ENCODE measurements at regions not wholly inside any gene's neighbourhood (a gene's known extent, or its start where the extent isn't known, plus 50 kb on each side); places are given as distances from the start of the nearest gene placed in this dataset.

- Histone ChIP-seq H3K4me1 (ENCODE audit: insufficient read depth, low read length) (no peaks in the 10 kb centered on the region), H3K4me3 (ENCODE audit: insufficient read depth, low read depth, low read length) (no peak overlapping the region), H3K36me3 (ENCODE audit: insufficient read depth, low read length) (no peaks in the 10 kb centered on the region), H3K9ac (ENCODE audit: low read length) (no peak overlapping the region), H3K27me3 (ENCODE audit: insufficient read depth, low read length) (no peaks in the 10 kb centered on the region), H3K27ac (ENCODE audit: low read depth, low read length) (no peak overlapping the region), H3K4me2 (ENCODE audit: low read length) (no peak overlapping the region), H3K9me3 (ENCODE audit: insufficient read depth, low read depth, low read length) (no peaks in the 10 kb centered on the region), H3K79me2 (ENCODE audit: insufficient read depth, low read length) (no peaks in the 10 kb centered on the region), H4K20me1 (ENCODE audit: insufficient read depth, low read length) (no peaks in the 10 kb centered on the region), H2AFZ (ENCODE audit: low read depth, low read length) (no peak overlapping the region)
- H3K4me3 Mint-ChIP-seq (ENCODE audit: unreplicated experiment): no peak overlapping the region
- no peaks in the 10 kb centered on the region for H3K27me3 Mint-ChIP-seq (ENCODE audit: low read depth, unreplicated experiment)
- no peaks in the 10 kb centered on the region for H3K36me3 Mint-ChIP-seq (ENCODE audit: low read depth, unreplicated experiment)
- H3K9me3 Mint-ChIP-seq (ENCODE audit: unreplicated experiment): peaks cover 4% of the 10 kb centered on the region
- no peak for FAIRE-seq
- TF ChIP-seq EZH2 (IDR thresholded peaks at IDR 0.05; ENCODE audit: insufficient read depth, low read length) (no peak), CTCF (IDR thresholded peaks at IDR 0.05; ENCODE audit: insufficient read depth, low read depth, low read length) (no peak)
- no peak overlapping the region for H3K27ac Mint-ChIP-seq (ENCODE audit: unreplicated experiment)
- no peak for DNase-seq (ENCODE audit: low read depth)
- H3K4me1 Mint-ChIP-seq (ENCODE audit: low read depth, unreplicated experiment): no peaks in the 10 kb centered on the region
Measured at GRCh38 chr5:90071656-90072055, 337.9 kb downstream of the CETN3 start.

GRCh38 chr5:90071066-90071465 lies 338.5 kb downstream of the CETN3 start:
- Histone ChIP-seq H3K9ac (ENCODE audit: low read length) (no peak overlapping the region), H3K4me3 (ENCODE audit: insufficient read depth, low read depth, low read length) (no peak overlapping the region), H2AFZ (ENCODE audit: low read depth, low read length) (no peak overlapping the region), H3K27ac (ENCODE audit: low read depth, low read length) (no peak overlapping the region), H3K36me3 (ENCODE audit: insufficient read depth, low read length) (no peaks in the 10 kb centered on the region), H3K27me3 (ENCODE audit: insufficient read depth, low read length) (no peaks in the 10 kb centered on the region), H3K4me2 (ENCODE audit: low read length) (no peak overlapping the region), H4K20me1 (ENCODE audit: insufficient read depth, low read length) (no peaks in the 10 kb centered on the region), H3K79me2 (ENCODE audit: insufficient read depth, low read length) (no peaks in the 10 kb centered on the region), H3K4me1 (ENCODE audit: insufficient read depth, low read length) (no peaks in the 10 kb centered on the region), H3K9me3 (ENCODE audit: insufficient read depth, low read depth, low read length) (no peaks in the 10 kb centered on the region)
- Mint-ChIP-seq H3K27ac (ENCODE audit: unreplicated experiment) (no peak overlapping the region), H3K27me3 (ENCODE audit: low read depth, unreplicated experiment) (no peaks in the 10 kb centered on the region), H3K9me3 (ENCODE audit: unreplicated experiment) (peaks cover 4% of the 10 kb centered on the region), H3K4me1 (ENCODE audit: low read depth, unreplicated experiment) (no peaks in the 10 kb centered on the region), H3K4me3 (ENCODE audit: unreplicated experiment) (no peak overlapping the region), H3K36me3 (ENCODE audit: low read depth, unreplicated experiment) (no peaks in the 10 kb centered on the region)
- TF ChIP-seq CTCF (IDR thresholded peaks at IDR 0.05; ENCODE audit: insufficient read depth, low read depth, low read length): no peak
- no peak for TF ChIP-seq EZH2 (IDR thresholded peaks at IDR 0.05; ENCODE audit: insufficient read depth, low read length)
- peak; percentile 18 for DNase-seq (ENCODE audit: low read depth)
- no peak for FAIRE-seq

DNA sequence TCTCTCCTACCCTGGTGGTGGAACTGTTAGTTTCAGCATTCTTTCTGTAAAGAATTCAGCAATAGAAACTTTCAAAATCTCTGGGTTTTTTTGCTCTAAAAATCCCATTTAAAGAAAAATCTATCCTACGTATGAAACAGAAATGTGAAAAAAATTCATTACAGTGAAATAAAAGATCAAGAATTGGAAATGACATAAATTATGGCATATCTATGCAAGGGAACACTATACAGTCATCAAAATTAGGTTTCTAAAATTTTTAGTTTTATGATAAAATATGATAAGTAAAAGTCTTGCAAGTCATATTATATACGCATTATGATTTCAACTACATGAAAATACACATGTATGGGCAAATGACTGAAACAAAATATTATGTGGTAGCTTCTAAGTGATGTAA lies 342.6 kb downstream of the CETN3 start:
- H3K9me3 Mint-ChIP-seq (ENCODE audit: unreplicated experiment): peaks cover 4% of the 10 kb centered on the region
- FAIRE-seq: no peak
- H3K79me2 ChIP-seq (ENCODE audit: insufficient read depth, low read length): no peaks in the 10 kb centered on the region
- no peak overlapping the region for H2AFZ ChIP-seq (ENCODE audit: low read depth, low read length)
- no peaks in the 10 kb centered on the region for H3K4me1 Mint-ChIP-seq (ENCODE audit: low read depth, unreplicated experiment)
- no peak overlapping the region for H3K4me3 Mint-ChIP-seq (ENCODE audit: unreplicated experiment)
- H3K9me3 ChIP-seq (ENCODE audit: insufficient read depth, low read depth, low read length): no peaks in the 10 kb centered on the region
- H3K9ac ChIP-seq (ENCODE audit: low read length): no peak overlapping the region
- no peaks in the 10 kb centered on the region for H3K36me3 Mint-ChIP-seq (ENCODE audit: low read depth, unreplicated experiment)
- no peak overlapping the region for H3K27ac Mint-ChIP-seq (ENCODE audit: unreplicated experiment)
- H3K27me3 Mint-ChIP-seq (ENCODE audit: low read depth, unreplicated experiment): no peaks in the 10 kb centered on the region
- no peaks in the 10 kb centered on the region for H3K36me3 ChIP-seq (ENCODE audit: insufficient read depth, low read length)
- H3K27me3 ChIP-seq (ENCODE audit: insufficient read depth, low read length): no peaks in the 10 kb centered on the region
- no peak overlapping the region for H3K27ac ChIP-seq (ENCODE audit: low read depth, low read length)
- no peaks in the 10 kb centered on the region for H4K20me1 ChIP-seq (ENCODE audit: insufficient read depth, low read length)
- no peak for TF ChIP-seq CTCF (IDR thresholded peaks at IDR 0.05; ENCODE audit: insufficient read depth, low read depth, low read length)
- no peak for TF ChIP-seq EZH2 (IDR thresholded peaks at IDR 0.05; ENCODE audit: insufficient read depth, low read length)
- no peaks in the 10 kb centered on the region for H3K4me1 ChIP-seq (ENCODE audit: insufficient read depth, low read length)
- H3K4me2 ChIP-seq (ENCODE audit: low read length): no peak overlapping the region
- no peak for DNase-seq (ENCODE audit: low read depth)
- H3K4me3 ChIP-seq (ENCODE audit: insufficient read depth, low read depth, low read length): no peak overlapping the region
